ENCODE measurements at regions not wholly inside any gene's neighbourhood (a gene's known extent, or its start where the extent isn't known, plus 50 kb on each side); places are given as distances from the start of the nearest gene placed in this dataset.
"Not testable (repeated sequence)": the region's sequence is repeated elsewhere in the genome, so short reads cannot be mapped to it uniquely, and the experiment has no call there.

DNA sequence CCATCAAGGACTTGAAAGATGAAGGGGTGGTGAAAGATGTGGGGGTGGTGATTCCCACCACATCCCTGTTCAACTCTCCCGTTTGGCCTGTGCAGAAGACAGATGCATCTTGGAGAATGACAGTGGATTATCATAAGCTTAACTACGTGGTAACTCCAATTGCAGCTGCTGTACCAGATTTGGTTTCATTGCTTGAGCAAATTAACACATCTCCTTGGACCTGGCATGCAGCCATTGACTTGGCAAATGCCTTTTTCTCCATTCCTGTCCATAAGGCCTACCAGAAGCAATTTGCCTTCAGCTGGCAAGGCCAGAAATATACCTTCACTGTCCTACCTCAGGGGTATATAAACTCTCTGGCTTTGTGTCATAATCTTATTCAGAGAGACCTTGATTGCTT lies 746.3 kb downstream of the DNAH5 start:
- not testable (repeated sequence) for TF ChIP-seq POLR2A, CTCF (IDR thresholded peaks at IDR 0.05)

All from upper lobe of left lung (tissue), 4 donors.